Activated CD4-positive, alpha-beta T cell treated with anti-CD3 and anti-CD28 coated beads, Interleukin-2, amount 10 ng/mL, durations not matched to agents 7 days and 5 days (primary cell): ENCODE measurements at regions not wholly inside any gene's neighbourhood (a gene's known extent, or its start where the extent isn't known, plus 50 kb on each side); places are given as distances from the start of the nearest gene placed in this dataset.

Experiments used
- CTCF ChIA-PET: fragments of 350-600 bp; sonication (Branson Sonifier 250); formaldehyde crosslinking; loops from one replicate; lab custom pipeline; 2021; ENCODE audit warnings: antibody characterized with exemption; lab: Charles Lee
- POLR2A ChIA-PET: fragments of 350-600 bp; sonication (Branson Sonifier 250); formaldehyde crosslinking; loops from one replicate; lab custom pipeline; 2021; ENCODE audit warnings: antibody characterized with exemption; lab: Charles Lee
- DNase-seq: peaks from one replicate; pipeline ENCODE4 v3.0.0-alpha.2; 2020
- H3K27ac Mint-ChIP-seq: one replicate; pipeline ENCODE4 v1.8.0; 2021; ENCODE audit warnings: mild to moderate bottlenecking, moderate library complexity, mixed read lengths
- H3K27me3 Mint-ChIP-seq: one replicate; pipeline ENCODE4 v1.8.0; 2021; ENCODE audit warnings: mixed read lengths
- H3K36me3 Mint-ChIP-seq: one replicate; pipeline ENCODE4 v1.8.0; 2021; ENCODE audit warnings: low read depth, mixed read lengths
- H3K4me1 Mint-ChIP-seq: one replicate; pipeline ENCODE4 v1.8.0; 2021; ENCODE audit warnings: mixed read lengths
- H3K4me3 Mint-ChIP-seq: one replicate; pipeline ENCODE4 v1.8.0; 2021; ENCODE audit warnings: mild to moderate bottlenecking, moderate library complexity, mixed read lengths
- H3K9me3 Mint-ChIP-seq: one replicate; pipeline ENCODE4 v1.8.0; 2021; ENCODE audit warnings: mixed read lengths

- no peak for DNase-seq
- H3K27me3 Mint-ChIP-seq: peaks cover 4% of the 10 kb centered on the region
- H3K4me1 Mint-ChIP-seq: no peaks in the 10 kb centered on the region
- ChIA-PET CTCF (no interaction called here), POLR2A (no interaction called here)
- no peaks in the 10 kb centered on the region for H3K9me3 Mint-ChIP-seq
- no peak overlapping the region for H3K4me3 Mint-ChIP-seq
- H3K27ac Mint-ChIP-seq: no peak overlapping the region
- H3K36me3 Mint-ChIP-seq: no peaks in the 10 kb centered on the region
These were observed 154.1 kb upstream of the TUT7 start for GRCh38 chr9:86508208-86508903.

DNA sequence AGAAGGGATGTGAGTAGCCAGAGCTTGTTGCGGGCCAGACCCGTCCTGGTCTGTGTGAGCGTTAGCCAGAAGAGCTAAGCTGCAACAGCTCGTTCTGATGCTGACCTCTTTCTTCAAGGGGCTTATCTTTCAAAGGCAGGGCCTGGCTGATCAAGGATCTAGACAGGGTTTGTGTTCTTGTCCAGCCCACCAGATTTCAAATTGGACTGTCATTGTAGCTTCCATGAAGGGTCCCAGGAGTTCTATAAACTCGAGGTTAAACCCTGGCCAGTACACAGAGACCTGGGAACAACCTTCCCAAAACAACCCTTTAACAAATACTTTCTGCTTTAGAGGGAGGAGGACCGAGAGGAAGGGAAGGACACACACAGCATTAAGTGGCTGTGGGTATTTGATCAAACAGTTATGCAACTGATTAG, 153.0 kb upstream of the TUT7 start:
- no peak overlapping the region for H3K4me3 Mint-ChIP-seq
- POLR2A ChIA-PET: no interaction called here
- H3K4me1 Mint-ChIP-seq: no peaks in the 10 kb centered on the region

GRCh38 chr9:86503942-86504341, 149.7 kb upstream of the TUT7 start:
- ChIA-PET POLR2A (no interaction called here), CTCF (no interaction called here)
- no peak for DNase-seq
- Mint-ChIP-seq H3K27me3 (peaks cover 10% of the 10 kb centered on the region), H3K36me3 (no peaks in the 10 kb centered on the region), H3K27ac (no peak overlapping the region), H3K4me3 (no peak overlapping the region), H3K4me1 (no peaks in the 10 kb centered on the region), H3K9me3 (no peaks in the 10 kb centered on the region)

More for the DNA sequence above, 153.0 kb upstream of the TUT7 start:
- CTCF ChIA-PET: no interaction called here
- H3K27ac Mint-ChIP-seq: no peak overlapping the region
- DNase-seq: no peak
- H3K9me3 Mint-ChIP-seq: no peaks in the 10 kb centered on the region
- H3K27me3 Mint-ChIP-seq: peaks cover 4% of the 10 kb centered on the region
- H3K36me3 Mint-ChIP-seq: no peaks in the 10 kb centered on the region

- Mint-ChIP-seq H3K27ac (no peak overlapping the region), H3K36me3 (no peaks in the 10 kb centered on the region), H3K27me3 (peaks cover 12% of the 10 kb centered on the region), H3K4me3 (no peak overlapping the region), H3K9me3 (no peaks in the 10 kb centered on the region), H3K4me1 (no peaks in the 10 kb centered on the region)
- CTCF ChIA-PET: no interaction called here
- no peak for DNase-seq
- POLR2A ChIA-PET: no interaction called here
These were observed 149.1 kb upstream of the TUT7 start for GRCh38 chr9:86503314-86503713.

DNA sequence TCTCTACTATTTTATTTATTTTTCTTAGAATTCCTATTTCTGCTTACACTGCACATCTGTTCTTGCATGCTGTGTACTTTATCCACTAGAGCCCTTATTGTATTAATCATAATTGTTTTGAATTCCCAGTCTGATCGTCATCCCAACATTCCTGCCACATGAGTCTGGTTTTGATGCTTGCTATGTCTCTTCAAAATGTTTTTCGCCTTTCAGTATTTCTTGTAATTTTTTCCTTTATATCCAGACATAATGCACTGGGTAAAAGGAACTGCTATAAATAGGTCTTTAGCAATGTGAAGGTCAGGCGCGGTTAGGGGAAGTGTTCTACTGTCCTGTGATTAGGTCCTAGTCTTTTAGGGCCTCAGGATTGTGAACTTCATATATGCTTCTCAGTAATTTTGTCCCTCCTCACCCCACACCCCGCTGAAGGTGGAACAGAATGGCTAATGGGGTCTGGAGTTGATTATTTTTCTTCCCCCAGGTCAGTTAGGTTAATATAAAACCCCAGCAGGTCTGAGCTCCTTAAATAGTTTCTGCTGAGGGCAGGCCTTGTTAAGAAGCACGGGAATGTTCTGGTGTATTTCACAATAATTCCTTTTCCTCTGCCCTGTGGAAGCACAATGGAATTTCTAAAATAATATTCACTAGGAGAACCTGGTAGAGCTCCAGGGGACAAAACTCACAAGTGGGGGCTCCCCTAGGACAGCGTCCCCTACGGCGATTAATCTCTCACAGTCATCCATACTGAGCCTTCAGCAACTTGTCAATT, 146.6 kb upstream of the TUT7 start:
- Mint-ChIP-seq H3K27ac (no peak overlapping the region), H3K27me3 (peaks cover 17% of the 10 kb centered on the region), H3K9me3 (no peaks in the 10 kb centered on the region), H3K4me3 (no peak overlapping the region), H3K36me3 (no peaks in the 10 kb centered on the region), H3K4me1 (no peaks in the 10 kb centered on the region)
- DNase-seq: no peak
- POLR2A ChIA-PET: no interaction called here
- CTCF ChIA-PET: no interaction called here

GRCh38 chr9:86500031-86500430, 145.8 kb upstream of the TUT7 start:
- DNase-seq: no peak
- Mint-ChIP-seq H3K36me3 (no peaks in the 10 kb centered on the region), H3K27me3 (peaks cover 22% of the 10 kb centered on the region), H3K27ac (no peak overlapping the region), H3K4me1 (no peaks in the 10 kb centered on the region), H3K4me3 (no peak overlapping the region), H3K9me3 (no peaks in the 10 kb centered on the region)
- POLR2A ChIA-PET: no interaction called here
- CTCF ChIA-PET: no interaction called here

- H3K9me3 Mint-ChIP-seq: no peaks in the 10 kb centered on the region
- POLR2A ChIA-PET: no interaction called here
- no peaks in the 10 kb centered on the region for H3K36me3 Mint-ChIP-seq
- H3K4me3 Mint-ChIP-seq: no peak overlapping the region
- no peak for DNase-seq
- CTCF ChIA-PET: interaction anchor here (1.4 kb wide), 1 partner anchor 292 kb away, joined by 3 read pairs; no protein-coding TSS in a partner anchor
- no peaks in the 10 kb centered on the region for H3K4me1 Mint-ChIP-seq
- H3K27ac Mint-ChIP-seq: no peak overlapping the region
- peaks cover 14% of the 10 kb centered on the region for H3K27me3 Mint-ChIP-seq
These were observed 140.5 kb upstream of the TUT7 start for GRCh38 chr9:86494644-86495111.

DNA sequence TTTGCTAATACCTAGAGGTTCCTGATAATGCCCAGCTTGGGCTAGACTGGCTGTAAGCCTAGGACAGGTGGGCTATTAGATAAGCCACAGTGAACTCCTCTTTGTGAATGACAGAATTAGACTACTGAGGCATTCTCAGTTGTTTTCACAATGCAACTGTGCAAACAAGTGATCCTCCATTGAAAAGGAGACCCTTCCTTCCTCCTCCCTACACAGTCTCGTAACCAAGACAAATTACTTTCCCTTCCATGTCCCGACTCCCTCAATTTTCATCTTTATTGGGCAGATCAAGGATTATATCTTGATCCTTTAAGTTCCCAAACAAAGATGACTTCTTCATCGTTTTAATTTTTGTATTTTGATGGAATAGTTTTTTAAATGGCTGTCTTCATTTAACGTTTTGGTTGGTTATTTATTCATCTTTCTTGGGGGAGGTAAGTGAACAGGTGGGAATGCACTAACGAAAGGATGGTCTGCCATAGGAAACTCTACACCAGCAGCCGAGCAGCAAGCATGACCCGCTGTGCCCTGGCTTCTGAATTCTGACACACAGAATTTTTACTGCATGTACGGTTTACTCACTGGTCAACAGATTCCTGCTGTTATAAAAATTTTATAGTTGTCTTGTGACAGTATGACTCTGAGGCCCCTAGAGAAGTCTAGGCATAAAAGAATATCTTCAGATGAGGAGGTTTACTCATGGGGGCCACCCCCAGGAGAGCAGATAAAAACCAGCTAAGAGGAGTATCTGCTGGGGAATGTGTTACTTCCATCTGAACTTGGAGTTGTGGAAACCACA, 137.5 kb upstream of the TUT7 start:
- POLR2A ChIA-PET: no interaction called here
- no peaks in the 10 kb centered on the region for H3K9me3 Mint-ChIP-seq
- H3K4me3 Mint-ChIP-seq: no peak overlapping the region
- no peaks in the 10 kb centered on the region for H3K4me1 Mint-ChIP-seq
- peaks cover 12% of the 10 kb centered on the region for H3K27me3 Mint-ChIP-seq
- CTCF ChIA-PET: no interaction called here
- no peak overlapping the region for H3K27ac Mint-ChIP-seq
- no peaks in the 10 kb centered on the region for H3K36me3 Mint-ChIP-seq
- DNase-seq: no peak

DNA sequence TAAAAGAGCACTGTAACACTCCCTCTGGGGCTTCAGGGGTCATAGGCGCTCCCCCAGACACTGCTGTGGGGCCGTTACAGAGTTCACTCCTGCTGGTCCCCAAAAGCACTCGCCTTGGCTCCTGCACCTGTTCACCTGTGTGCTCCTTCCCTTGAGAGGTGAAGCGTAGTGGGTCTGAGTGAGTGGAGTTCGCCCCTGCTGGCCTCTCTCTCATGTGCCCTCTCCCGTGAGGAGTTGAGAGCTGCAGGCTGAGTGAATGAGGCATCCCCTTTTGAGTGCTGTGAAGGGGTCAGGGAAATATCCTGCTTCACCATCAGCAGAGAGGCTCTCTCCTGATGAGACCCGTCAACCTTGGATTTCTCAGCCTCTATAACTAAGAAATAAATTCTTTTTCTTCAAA, 134.6 kb upstream of the TUT7 start:
- Mint-ChIP-seq H3K27me3 (peaks cover 2% of the 10 kb centered on the region), H3K4me3 (no peak overlapping the region), H3K36me3 (no peaks in the 10 kb centered on the region), H3K4me1 (peaks cover 9% of the 10 kb centered on the region), H3K27ac (no peak overlapping the region), H3K9me3 (no peaks in the 10 kb centered on the region)
- DNase-seq: no peak
- ChIA-PET POLR2A (no interaction called here), CTCF (no interaction called here)

DNA sequence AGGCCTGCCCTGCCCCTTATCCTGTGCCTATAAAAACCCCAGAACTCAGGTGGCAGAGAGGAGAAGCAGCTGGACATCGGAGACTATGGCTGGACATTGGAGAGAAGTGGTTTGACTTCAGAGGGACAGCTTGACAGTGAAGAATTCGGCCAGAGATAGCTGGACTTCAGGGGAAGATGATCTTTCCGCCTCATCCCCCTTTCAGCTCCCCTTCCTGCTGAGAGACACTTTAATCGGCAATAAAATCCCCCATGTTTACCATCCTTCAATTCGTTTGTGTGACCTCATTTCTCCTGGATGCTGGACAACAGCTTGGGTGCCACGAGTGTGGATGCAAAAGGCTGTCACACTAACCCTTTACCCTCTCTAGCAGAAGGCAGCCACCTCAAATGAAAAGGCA, 134.1 kb upstream of the TUT7 start:
- no peak overlapping the region for H3K27ac Mint-ChIP-seq
- POLR2A ChIA-PET: no interaction called here
- H3K9me3 Mint-ChIP-seq: no peaks in the 10 kb centered on the region
- no peak for DNase-seq
- no peak overlapping the region for H3K4me3 Mint-ChIP-seq
- H3K36me3 Mint-ChIP-seq: no peaks in the 10 kb centered on the region
- peaks cover 2% of the 10 kb centered on the region for H3K27me3 Mint-ChIP-seq
- H3K4me1 Mint-ChIP-seq: peaks cover 9% of the 10 kb centered on the region
- CTCF ChIA-PET: interaction anchor here (0.6 kb wide), 1 partner anchor 276 kb away, joined by 3 read pairs; no protein-coding TSS in a partner anchor

GRCh38 chr9:86487838-86488233, 133.6 kb upstream of the TUT7 start:
- peaks cover 2% of the 10 kb centered on the region for H3K27me3 Mint-ChIP-seq
- POLR2A ChIA-PET: no interaction called here
- no peak for DNase-seq
- H3K9me3 Mint-ChIP-seq: no peaks in the 10 kb centered on the region
- H3K4me3 Mint-ChIP-seq: no peak overlapping the region
- CTCF ChIA-PET: interaction anchor here (0.6 kb wide), 1 partner anchor 276 kb away, joined by 3 read pairs; no protein-coding TSS in a partner anchor
- H3K36me3 Mint-ChIP-seq: no peaks in the 10 kb centered on the region
- peaks cover 9% of the 10 kb centered on the region for H3K4me1 Mint-ChIP-seq
- no peak overlapping the region for H3K27ac Mint-ChIP-seq

GRCh38 chr9:86486891-86487837, 133.0 kb upstream of the TUT7 start:
- ChIA-PET CTCF (interaction anchor here (0.7 kb wide), 1 partner anchor 838 kb away, joined by 3 read pairs; no protein-coding TSS in a partner anchor), POLR2A (no interaction called here)
- DNase-seq: no peak
- peaks cover 2% of the 10 kb centered on the region for H3K27me3 Mint-ChIP-seq
- H3K4me3 Mint-ChIP-seq: no peak overlapping the region
- H3K4me1 Mint-ChIP-seq: peaks cover 9% of the 10 kb centered on the region
- no peaks in the 10 kb centered on the region for H3K36me3 Mint-ChIP-seq
- no peak overlapping the region for H3K27ac Mint-ChIP-seq
- H3K9me3 Mint-ChIP-seq: no peaks in the 10 kb centered on the region
